ENCODE measurements at regions not wholly inside any gene's neighbourhood (a gene's known extent, or its start where the extent isn't known, plus 50 kb on each side); places are given as distances from the start of the nearest gene placed in this dataset.
"Not testable (repeated sequence)": the region's sequence is repeated elsewhere in the genome, so short reads cannot be mapped to it uniquely, and the experiment has no call there.

DNA sequence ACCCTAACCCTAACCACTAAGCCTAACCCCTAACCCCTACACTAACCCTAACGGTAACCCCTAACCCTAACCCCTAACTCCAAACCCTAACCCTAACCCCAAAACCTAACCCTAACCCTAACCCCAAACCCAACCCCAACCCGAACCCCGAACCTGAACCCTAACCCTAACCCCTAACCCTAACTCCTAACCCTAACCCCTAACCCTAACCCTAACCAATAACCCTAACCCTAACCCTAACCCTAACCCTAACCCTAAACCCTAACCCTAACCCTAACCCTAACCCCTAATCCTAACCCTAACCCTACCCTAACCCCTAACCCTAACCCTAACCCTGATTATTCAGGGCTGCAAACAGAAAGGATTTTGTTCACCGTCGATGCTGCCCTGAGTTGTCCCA is 144.6 kb upstream of the DUSP22 start:
- not testable (repeated sequence) for H3K4me1 Mint-ChIP-seq; H3K36me3 Mint-ChIP-seq; ATAC-seq (ENCODE audit: low read depth); H3K9me3 Mint-ChIP-seq; H3K27ac Mint-ChIP-seq; H3K27me3 Mint-ChIP-seq; DNase-seq (ENCODE audit: low spot score in 2 of 2); H3K4me3 Mint-ChIP-seq

DNA sequence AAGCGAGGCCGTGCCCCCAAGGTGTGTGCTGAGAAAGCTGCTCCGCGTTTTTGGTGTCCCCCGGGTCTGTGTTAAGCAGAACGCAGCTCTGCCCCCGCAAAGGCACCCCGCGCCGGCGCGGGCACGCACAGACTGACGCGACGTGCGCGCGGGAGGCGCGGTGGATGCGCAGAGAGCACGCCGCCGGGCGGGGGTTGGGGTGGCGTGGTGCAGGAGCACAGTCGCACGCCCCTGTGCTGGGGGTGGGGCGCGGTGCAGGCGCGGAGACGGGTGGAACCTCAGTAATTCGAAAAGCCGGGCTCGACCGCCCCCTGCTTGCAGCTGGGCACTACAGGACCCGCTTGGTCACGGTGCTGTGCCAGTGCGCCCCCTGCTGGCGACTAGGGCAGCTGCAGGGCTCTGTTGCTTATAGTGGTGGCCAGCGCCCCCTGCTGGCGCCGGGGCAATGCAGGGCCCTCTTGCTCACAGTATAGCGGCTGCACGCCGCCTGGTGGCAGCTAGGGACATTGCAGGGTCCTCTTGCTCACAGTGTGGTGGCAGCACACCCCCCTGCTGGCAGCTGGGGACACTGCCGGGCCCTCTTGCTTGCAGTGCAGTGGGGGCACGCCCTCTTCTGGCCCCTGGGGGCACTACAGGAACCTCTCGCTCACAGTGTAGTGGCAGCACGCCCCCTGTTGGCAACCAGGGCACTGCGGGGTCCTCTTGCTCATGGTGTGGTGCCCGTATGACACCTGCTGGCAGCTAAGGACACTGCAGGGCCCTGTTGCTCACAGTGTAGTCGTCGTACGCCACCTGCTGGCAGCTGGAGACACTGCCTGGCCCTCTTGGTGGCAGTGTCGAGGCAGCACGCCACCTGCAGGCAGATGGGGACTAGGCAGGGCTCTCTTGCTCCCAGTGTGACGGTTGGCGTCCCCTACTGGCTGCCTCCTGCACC is 144.0 kb upstream of the DUSP22 start:
- DNase-seq (ENCODE audit: low spot score in 2 of 2) (peak; percentile 70 to 77), ATAC-seq (ENCODE audit: low read depth) (peak; percentile 81)
- not testable (repeated sequence) for H3K9me3 Mint-ChIP-seq, H3K4me3 Mint-ChIP-seq, H3K4me1 Mint-ChIP-seq, H3K36me3 Mint-ChIP-seq, H3K27ac Mint-ChIP-seq, H3K27me3 Mint-ChIP-seq

DNA sequence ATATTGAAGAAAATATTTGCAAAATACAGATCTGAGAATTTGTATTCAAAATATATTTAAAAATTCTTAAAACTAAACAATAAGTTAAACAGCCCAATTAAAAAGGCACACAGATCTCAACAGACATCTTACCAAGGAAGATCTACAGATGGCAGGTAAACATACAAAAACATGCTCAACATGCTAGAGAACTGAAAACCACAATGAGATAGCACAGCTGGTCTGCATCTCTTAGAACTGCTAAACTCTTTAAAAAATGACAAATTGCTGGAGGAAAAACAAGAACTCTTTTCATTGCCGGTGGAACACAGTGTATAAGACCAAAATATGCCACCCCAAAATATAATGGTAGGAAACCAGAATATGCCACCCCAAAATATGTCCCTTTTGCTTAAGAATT is 142.1 kb upstream of the DUSP22 start:
- not testable (repeated sequence) for H3K36me3 Mint-ChIP-seq; ATAC-seq (ENCODE audit: low read depth)

GRCh38 chr6:152436-152835 is 139.9 kb upstream of the DUSP22 start:
- not testable (repeated sequence) for H3K27ac Mint-ChIP-seq; H3K9me3 Mint-ChIP-seq; DNase-seq (ENCODE audit: low spot score in 2 of 2); H3K4me1 Mint-ChIP-seq; H3K36me3 Mint-ChIP-seq; ATAC-seq (ENCODE audit: low read depth); H3K4me3 Mint-ChIP-seq
- H3K27me3 Mint-ChIP-seq: peaks cover 13% of the 10 kb centered on the region

More for the DNA sequence above, 142.1 kb upstream of the DUSP22 start:
- not testable (repeated sequence) for H3K4me1 Mint-ChIP-seq; H3K27ac Mint-ChIP-seq; H3K9me3 Mint-ChIP-seq; H3K4me3 Mint-ChIP-seq; DNase-seq (ENCODE audit: low spot score in 2 of 2)
- H3K27me3 Mint-ChIP-seq: peaks cover 11% of the 10 kb centered on the region

DNA sequence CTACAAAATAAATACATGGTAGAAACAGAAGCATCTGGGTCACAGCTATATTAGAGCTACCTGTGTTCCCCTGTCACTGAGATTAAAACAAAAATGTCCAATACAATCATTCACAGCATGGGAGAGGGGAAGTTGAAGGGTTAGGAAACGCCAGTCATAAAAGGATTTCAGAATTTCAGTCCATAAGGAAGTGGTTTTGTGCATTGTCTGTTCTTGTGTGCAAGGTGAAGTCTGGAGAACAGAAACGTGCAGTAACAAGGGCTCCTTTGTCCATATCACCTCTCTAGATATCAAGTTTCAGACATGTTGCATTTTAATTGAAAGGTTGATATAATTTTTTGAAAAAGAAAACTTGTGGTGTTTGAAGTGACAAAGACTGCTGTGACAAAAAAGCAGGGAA is 139.3 kb upstream of the DUSP22 start:
- not testable (repeated sequence) for DNase-seq (ENCODE audit: low spot score in 2 of 2); H3K36me3 Mint-ChIP-seq; H3K4me1 Mint-ChIP-seq; ATAC-seq (ENCODE audit: low read depth); H3K9me3 Mint-ChIP-seq; H3K27ac Mint-ChIP-seq; H3K4me3 Mint-ChIP-seq
- peaks cover 15% of the 10 kb centered on the region for H3K27me3 Mint-ChIP-seq

- H3K36me3 Mint-ChIP-seq; H3K27ac Mint-ChIP-seq; H3K4me1 Mint-ChIP-seq; H3K4me3 Mint-ChIP-seq; H3K9me3 Mint-ChIP-seq; DNase-seq (ENCODE audit: low spot score in 2 of 2); ATAC-seq (ENCODE audit: low read depth): not testable (repeated sequence)
- H3K27me3 Mint-ChIP-seq: peaks cover 19% of the 10 kb centered on the region
Observed at GRCh38 chr6:153867-154266, 138.4 kb upstream of the DUSP22 start.

DNA sequence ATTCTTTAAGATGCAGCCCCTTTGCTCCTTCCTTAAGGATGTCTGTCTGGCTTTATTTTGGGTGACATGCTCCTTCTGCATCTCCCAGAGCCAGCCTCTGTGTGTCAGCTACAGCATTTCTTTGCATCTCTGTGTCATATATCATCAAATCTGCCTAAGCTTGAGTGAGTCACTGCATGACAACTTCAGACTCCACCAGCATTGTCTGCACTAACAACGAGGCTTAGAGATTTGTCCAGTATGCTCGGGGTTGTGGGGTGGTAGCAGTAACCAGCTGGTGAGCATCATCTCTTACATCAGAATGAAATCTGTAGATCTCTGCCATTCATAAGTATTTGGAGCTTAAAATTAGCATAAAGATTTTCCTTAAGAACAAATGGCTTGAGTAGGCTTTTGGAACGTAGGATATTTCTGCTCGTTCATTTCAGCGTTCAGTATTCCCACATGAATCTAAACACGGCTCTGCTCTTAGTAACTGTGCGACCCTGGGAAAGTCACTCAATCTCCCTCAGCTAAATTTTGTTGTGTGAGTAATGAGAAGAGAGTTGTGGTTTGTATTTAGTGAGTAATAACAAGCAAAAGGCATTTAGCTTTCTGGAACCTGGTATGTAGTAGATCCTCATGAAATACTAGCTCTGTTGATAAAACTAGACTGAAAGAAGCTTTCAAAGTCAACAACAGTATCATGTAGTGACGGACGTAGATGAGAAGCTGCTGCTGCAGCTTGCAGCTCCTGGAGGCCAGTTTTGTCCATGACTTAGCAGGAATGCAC is 137.8 kb upstream of the DUSP22 start:
- not testable (repeated sequence) for H3K36me3 Mint-ChIP-seq; H3K4me3 Mint-ChIP-seq; H3K9me3 Mint-ChIP-seq; H3K27ac Mint-ChIP-seq; ATAC-seq (ENCODE audit: low read depth); H3K4me1 Mint-ChIP-seq; DNase-seq (ENCODE audit: low spot score in 2 of 2)
- peaks cover 19% of the 10 kb centered on the region for H3K27me3 Mint-ChIP-seq

- Mint-ChIP-seq H3K27me3 (peaks cover 28% of the 10 kb centered on the region), H3K36me3 (no peaks in the 10 kb centered on the region), H3K27ac (no peak overlapping the region), H3K4me3 (no peak overlapping the region), H3K9me3 (no peaks in the 10 kb centered on the region), H3K4me1 (no peaks in the 10 kb centered on the region)
- no peak for ATAC-seq (ENCODE audit: low read depth)
- DNase-seq (ENCODE audit: low spot score in 2 of 2): no peak
Observed at GRCh38 chr6:156010-156409, 136.3 kb upstream of the DUSP22 start.

DNA sequence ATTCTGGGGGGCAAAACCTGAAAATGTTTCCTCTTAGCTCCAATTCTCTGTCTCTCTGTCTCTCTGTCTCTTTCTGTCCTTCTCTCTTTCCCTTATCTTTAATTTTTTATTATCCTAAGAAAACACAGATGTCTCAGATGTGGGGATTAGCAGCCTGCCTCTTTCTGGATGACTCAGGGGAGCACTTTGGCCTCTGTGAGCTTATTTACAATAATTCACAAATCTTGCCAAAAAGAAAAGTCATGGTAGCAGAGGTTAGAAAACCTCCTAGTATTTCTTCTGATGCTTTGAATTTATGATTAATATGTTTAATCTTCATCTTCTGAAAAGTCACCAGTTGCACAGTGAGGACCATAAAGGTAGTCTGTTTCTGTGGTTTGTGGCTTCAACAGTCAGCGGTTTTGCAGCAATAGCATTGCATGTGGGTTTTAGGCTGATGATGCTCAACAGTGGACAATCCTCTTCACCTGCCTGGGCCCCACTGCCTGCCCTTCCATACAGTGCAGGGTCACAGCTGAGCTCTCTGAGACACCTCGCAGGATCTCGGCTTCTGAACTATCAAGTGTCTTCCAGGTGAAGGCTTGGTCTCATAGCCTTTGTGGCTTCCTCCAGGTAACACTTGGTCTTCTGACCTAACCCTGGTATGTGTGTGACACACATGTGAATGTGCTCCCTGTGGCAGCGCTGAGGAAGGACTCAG is 135.7 kb upstream of the DUSP22 start:
- not testable (repeated sequence) for H3K36me3 Mint-ChIP-seq; H3K4me1 Mint-ChIP-seq; H3K4me3 Mint-ChIP-seq; H3K9me3 Mint-ChIP-seq; ATAC-seq (ENCODE audit: low read depth); H3K27ac Mint-ChIP-seq; DNase-seq (ENCODE audit: low spot score in 2 of 2)
- peaks cover 30% of the 10 kb centered on the region for H3K27me3 Mint-ChIP-seq

GRCh38 chr6:157176-157575 is 135.1 kb upstream of the DUSP22 start:
- not testable (repeated sequence) for H3K4me1 Mint-ChIP-seq; H3K27ac Mint-ChIP-seq; DNase-seq (ENCODE audit: low spot score in 2 of 2); H3K4me3 Mint-ChIP-seq; H3K36me3 Mint-ChIP-seq; H3K9me3 Mint-ChIP-seq; ATAC-seq (ENCODE audit: low read depth)
- peaks cover 28% of the 10 kb centered on the region for H3K27me3 Mint-ChIP-seq

DNA sequence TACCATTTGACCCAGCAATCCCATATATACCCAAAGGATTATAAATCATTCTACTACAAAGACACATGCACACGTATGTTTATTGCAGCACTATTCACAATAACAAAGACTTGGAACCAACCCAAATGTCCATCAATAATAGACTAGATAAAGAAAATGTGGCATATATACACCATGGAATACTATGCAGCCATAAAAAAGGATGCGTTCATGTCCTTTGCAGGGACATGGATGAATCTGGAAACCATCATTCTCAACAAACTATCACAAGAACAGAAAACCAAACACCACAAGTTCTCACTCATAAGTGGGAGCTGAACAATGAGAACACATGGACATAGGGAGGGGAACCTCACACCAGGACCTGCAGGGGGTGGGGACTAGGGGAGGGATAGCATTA is 130.6 kb upstream of the DUSP22 start:
- not testable (repeated sequence) for H3K36me3 Mint-ChIP-seq; ATAC-seq (ENCODE audit: low read depth); DNase-seq (ENCODE audit: low spot score in 2 of 2); H3K4me3 Mint-ChIP-seq; H3K4me1 Mint-ChIP-seq; H3K27ac Mint-ChIP-seq; H3K9me3 Mint-ChIP-seq
- H3K27me3 Mint-ChIP-seq: peaks cover 19% of the 10 kb centered on the region

- Mint-ChIP-seq H3K27ac (no peak overlapping the region), H3K4me1 (no peaks in the 10 kb centered on the region), H3K27me3 (peaks cover 12% of the 10 kb centered on the region), H3K9me3 (no peaks in the 10 kb centered on the region), H3K36me3 (no peaks in the 10 kb centered on the region), H3K4me3 (no peak overlapping the region)
- DNase-seq (ENCODE audit: low spot score in 2 of 2) (no peak), ATAC-seq (ENCODE audit: low read depth) (no peak)
Observed at GRCh38 chr6:164720-165119, 127.6 kb upstream of the DUSP22 start.

- no peaks in the 10 kb centered on the region for H3K4me1 Mint-ChIP-seq
- peaks cover 10% of the 10 kb centered on the region for H3K27me3 Mint-ChIP-seq
- H3K9me3 Mint-ChIP-seq: no peaks in the 10 kb centered on the region
- DNase-seq (ENCODE audit: low spot score in 2 of 2) (no peak), ATAC-seq (ENCODE audit: low read depth) (no peak)
- H3K36me3 Mint-ChIP-seq: no peaks in the 10 kb centered on the region
- H3K4me3 Mint-ChIP-seq: no peak overlapping the region
- H3K27ac Mint-ChIP-seq: no peak overlapping the region
Observed at GRCh38 chr6:165263-165662, 127.0 kb upstream of the DUSP22 start.

DNA sequence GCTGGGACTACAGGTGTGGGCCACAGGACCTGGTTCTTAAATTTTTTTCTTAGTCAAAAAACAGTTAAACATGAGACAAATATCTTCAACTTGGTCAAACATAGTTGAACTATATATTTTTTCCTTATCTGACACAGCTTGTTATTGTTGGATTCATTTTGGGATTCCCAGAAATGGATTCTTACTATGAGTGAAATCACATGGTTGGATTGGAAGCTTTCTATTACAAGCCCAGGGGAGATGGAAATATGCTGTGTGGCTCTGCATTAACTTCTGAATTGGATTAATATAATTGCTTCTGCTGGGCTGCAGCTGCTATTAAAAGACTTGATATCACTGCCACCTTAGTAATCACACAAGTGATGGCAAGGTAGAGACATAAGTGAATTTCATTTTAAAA is 126.4 kb upstream of the DUSP22 start:
- Mint-ChIP-seq H3K27me3 (peaks cover 5% of the 10 kb centered on the region), H3K36me3 (no peaks in the 10 kb centered on the region), H3K4me1 (no peaks in the 10 kb centered on the region), H3K4me3 (no peak overlapping the region), H3K27ac (no peak overlapping the region), H3K9me3 (no peaks in the 10 kb centered on the region)
- no peak for DNase-seq (ENCODE audit: low spot score in 2 of 2)
- ATAC-seq (ENCODE audit: low read depth): no peak
